Inferior parietal cortex (tissue), 1 donor: ENCODE measurements at regions not wholly inside any gene's neighbourhood (a gene's known extent, or its start where the extent isn't known, plus 50 kb on each side); places are given as distances from the start of the nearest gene placed in this dataset.

Source experiments
- DNase-seq: peaks from one replicate; pipeline ENCODE4 v3.0.0-alpha.2; 2016; ENCODE audit errors: extremely low spot score

DNA sequence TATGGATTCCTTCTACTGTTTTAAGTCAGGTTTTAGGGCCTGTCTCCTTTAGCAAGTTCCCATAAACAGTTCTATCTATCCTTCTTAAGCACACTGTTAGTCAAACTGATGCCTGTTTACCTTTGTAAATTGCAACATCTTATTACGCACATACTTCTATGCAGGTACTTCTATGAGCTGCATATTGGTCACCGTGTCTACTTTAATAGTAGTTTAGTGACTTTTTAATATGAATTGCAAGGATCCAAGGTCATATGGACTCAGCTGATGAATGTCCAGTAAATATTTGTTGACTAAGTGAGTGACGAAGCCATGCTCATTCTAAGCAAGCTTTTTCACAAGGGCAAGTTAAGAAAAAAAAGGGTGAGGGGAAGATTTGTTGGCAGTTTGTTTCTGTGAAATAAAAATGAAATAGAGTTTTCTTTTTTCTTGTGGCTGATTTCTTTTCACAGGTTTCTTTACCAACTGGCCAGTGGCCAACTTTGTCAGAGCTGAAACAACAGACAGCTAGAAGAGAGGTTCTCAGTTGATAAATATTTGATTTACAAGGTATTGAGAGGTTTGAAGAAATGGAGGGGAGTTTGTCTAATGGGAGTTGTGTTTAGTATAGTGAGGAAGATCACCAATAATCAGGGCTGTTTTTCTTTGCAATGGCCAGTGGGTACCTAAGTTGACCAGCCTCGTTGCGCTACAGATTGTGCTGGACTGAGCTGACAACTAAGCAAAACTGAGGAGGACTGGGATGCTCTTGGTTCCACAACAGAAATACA, 141.1 kb downstream of the SLC15A5 start:
- DNase-seq: peak; percentile 21

- no peak for DNase-seq
Measured at GRCh38 chr12:16135323-16135722, 142.2 kb downstream of the SLC15A5 start.

- no peak for DNase-seq
Measured at GRCh38 chr12:16130343-16130742, 147.1 kb downstream of the SLC15A5 start.

GRCh38 chr12:16121953-16122352, 155.5 kb downstream of the SLC15A5 start:
- no peak for DNase-seq

- DNase-seq: no peak
Measured at GRCh38 chr12:16119618-16120415, 157.7 kb downstream of the SLC15A5 start.

DNA sequence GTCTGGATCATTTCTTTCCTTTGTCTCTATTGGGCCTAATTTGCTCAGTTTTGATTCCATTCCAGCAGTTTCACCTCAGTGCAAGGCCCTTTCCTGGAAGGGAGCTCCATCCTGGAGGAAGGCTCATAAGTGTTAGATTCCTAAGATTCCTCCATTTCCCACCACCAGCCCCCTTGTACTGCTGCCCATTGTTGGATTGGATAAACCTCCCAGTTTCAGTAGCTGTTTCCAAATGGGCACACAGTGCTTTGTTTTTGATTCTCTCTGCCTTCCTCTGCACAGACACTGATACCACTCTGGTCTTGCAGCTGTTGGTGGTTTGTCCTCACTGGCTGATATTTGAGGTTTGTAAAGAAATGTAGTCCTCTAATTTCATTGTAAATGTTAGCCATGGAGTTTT, 158.9 kb downstream of the SLC15A5 start:
- no peak for DNase-seq

DNA sequence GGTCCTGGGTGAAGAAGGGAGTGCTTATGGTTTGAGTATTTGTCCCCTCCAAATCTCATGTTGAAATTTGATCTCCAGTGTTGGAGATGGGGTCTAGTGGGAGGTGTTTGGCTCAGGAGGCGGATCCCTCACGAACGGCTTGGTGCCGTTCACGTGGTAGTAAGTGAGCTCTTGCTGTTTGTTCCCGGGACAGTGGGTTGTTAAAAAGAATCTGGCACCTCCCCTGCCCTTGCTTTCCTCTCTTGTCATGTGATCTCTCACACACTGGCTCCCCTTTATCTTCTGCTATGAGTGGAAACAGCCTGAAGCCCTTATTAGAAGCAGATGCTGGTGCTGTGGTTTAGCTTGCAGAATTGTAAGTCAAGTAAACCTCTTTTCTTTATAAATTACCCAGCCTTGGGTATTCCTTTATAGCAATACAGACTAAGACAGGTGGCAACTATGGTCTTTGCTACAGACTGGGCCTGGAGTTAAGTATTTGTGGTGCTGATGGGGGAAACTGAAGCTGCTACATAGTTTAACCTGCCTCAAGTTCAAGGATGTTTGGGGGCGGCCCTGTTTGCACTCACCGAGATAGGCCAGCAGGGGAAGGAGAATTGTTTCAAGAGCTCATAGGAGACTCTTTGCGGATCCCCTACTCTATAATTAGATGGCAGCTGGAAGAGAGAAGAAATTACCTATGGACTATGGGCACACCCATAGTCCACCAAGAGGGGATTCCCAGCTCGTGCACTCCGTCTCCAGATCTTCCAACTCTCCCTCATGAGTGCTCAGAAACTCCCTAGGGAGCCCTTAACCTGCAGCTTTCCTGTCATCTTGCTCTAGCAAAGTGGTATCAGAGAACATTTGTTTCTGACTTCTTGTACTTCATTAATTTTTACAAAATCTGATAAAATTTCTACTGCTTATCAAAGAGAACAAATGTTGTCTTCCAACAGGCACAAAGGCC, 164.6 kb downstream of the SLC15A5 start:
- DNase-seq: no peak

- DNase-seq: no peak
Measured at GRCh38 chr12:16112130-16112529, 165.4 kb downstream of the SLC15A5 start.

- no peak for DNase-seq
Measured at GRCh38 chr12:16110596-16110995, 166.9 kb downstream of the SLC15A5 start.

DNA sequence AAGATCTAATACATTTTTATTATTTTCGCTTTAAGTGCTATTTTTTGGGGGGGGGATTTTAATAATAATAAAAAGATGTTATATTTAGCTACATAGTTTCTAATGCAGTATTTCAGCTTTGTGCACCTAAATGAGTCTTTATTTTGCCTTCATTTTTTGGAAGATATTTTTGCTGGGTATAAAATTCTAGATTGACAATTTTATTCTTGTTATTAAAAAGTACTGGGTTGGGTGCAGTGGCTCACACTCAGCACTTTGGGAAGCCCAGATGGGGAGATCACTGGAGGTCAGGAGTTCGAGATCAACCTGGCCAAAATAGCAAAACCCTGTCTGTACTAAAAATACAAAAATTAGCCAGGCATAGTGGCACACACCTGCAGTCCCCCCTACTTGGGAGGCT, 173.6 kb downstream of the SLC15A5 start:
- DNase-seq: no peak

GRCh38 chr12:16100206-16100605, 177.3 kb downstream of the SLC15A5 start:
- DNase-seq: no peak

GRCh38 chr12:16096273-16096849, 181.1 kb downstream of the SLC15A5 start:
- DNase-seq: no peak

DNA sequence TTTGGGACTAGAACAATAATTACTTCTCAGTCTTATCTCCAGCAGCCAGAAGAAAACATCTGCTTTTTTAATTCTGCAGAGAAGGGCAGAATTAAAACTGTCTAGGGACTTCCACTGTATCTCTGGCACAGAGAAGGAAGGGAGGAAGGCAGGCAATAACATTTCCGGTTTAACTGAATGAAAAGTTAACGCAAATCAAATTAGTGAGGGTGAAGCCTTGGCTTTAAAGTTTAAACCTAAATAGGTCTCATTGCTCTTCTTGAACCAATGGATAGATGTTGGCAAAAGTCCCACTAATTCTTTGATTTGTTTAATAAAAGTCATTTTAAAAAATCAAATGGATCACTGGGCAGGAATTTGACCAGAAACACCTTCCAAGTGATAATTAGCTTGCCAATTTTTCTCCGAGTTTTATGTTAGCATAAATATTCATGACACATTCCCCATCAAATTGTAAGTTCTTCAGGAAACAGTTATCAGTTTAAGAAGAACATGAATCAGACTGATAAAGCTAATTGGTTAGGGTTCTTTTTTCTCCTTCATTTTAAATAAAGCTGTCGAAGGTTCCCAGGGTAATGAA, 181.9 kb downstream of the SLC15A5 start:
- no peak for DNase-seq

GRCh38 chr12:16094437-16094836, 183.0 kb downstream of the SLC15A5 start:
- no peak for DNase-seq

DNA sequence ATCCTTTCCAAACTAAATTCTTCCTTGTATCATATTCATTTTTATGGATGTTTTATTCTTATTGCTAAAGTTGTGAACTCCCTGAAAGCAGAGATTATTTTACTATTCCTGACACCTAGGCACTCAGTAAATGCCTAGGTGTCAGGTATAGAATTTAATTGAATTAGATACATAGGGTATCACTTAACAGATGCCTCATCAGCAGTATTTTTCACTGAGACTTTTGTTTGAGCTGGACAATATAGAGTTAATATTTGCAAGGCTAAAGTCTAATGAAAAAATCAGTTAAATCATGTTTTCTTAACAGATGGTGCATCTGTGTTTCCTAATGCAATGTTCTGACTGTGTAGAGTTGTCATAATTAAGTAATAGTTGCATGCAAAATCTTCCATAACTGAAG, 182.7 kb downstream of the DERA start:
- no peak for DNase-seq

DNA sequence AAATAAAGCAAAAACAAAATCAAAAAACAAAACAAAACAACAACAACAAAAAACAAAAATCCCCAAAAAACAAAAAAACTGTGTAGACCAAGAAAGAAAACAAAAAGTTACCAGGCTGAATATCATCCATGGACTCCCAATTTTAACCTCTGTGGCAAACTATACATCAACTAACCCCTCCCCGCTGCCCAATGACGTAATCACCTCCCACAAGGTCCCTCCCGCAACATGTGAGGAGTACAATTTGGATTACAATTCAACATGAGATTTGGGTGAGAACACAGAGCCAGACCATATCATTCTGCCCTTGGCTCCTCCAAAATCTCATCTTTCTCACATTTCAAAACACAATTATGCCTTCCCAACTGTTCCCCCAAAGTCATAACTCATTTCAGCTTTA, 179.8 kb downstream of the DERA start:
- DNase-seq: no peak

DNA sequence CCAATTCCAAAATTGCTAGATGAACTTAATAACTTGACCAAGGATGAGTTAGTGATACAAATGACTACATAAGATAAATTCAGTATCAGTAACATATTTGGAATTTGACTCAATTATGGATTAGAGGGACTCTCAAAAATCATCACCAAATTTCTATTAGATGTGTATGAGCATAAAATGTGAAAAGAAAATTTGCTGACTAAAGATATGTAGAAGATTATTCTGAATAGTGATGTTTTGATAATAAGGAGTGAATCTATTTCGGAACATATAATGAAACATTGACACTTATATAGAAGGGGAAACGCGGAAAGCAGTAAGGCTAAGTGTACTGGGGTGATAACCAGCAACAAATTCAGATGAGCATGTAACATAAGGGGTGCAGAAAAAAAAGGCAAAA, 177.3 kb downstream of the DERA start:
- no peak for DNase-seq
